HEK293 (cell line): ENCODE measurements at regions not wholly inside any gene's neighbourhood (a gene's known extent, or its start where the extent isn't known, plus 50 kb on each side); places are given as distances from the start of the nearest gene placed in this dataset.

ENCODE experiments used
- CTCF ChIA-PET: fragments of 350-600 bp; formaldehyde crosslinking; extraction: SDS; loops from one replicate; lab custom pipeline; 2021; ENCODE audit warnings: antibody characterized with exemption; lab: Yijun Ruan, JAX
- POLR2A ChIA-PET: fragments of 300-600 bp; formaldehyde crosslinking; extraction: SDS; loops from one replicate; lab custom pipeline; 2020; ENCODE audit warnings: antibody characterized with exemption, inconsistent platforms; lab: Yijun Ruan, JAX
- H3K27ac ChIP-seq: fragments of 200-500 bp; sonication (Bioruptor generic); 2 replicates; pipeline ENCODE4 v1.5.1; 2014; ENCODE audit warnings: low read depth, low read length, control low read depth, inconsistent platforms; ENCODE audit errors: extremely low read depth
- H3K36me3 ChIP-seq, 2 experiments: fragments of 200-500 bp in 1 of 2; sonication (Bioruptor generic) in 1 of 2; 1 replicate in 1 of 2; 2 replicates in 1 of 2; pipeline ENCODE4 v1.5.1; 2014 to 2017; ENCODE audit warnings: inconsistent platforms in 2 of 2, low read length in 2 of 2; ENCODE audit not compliant: control insufficient read depth in 2 of 2, insufficient read depth in 1 of 2
- H3K4me1 ChIP-seq: fragments of 200-500 bp; sonication (Bioruptor generic); 2 replicates; pipeline ENCODE4 v1.5.1; 2014; ENCODE audit warnings: mild to moderate bottlenecking, low read length, inconsistent platforms; ENCODE audit not compliant: control insufficient read depth, insufficient read depth
- H3K4me3 ChIP-seq: 2 replicates; pipeline ENCODE4 v1.5.1; 2011; ENCODE audit warnings: low read depth, mild to moderate bottlenecking, control low read depth, low read length, moderate library complexity
- H3K9me3 ChIP-seq: fragments of 200-500 bp; sonication (Bioruptor generic); 2 replicates; pipeline ENCODE4 v1.5.1; 2014; ENCODE audit warnings: low read depth, low read length, inconsistent platforms; ENCODE audit not compliant: control insufficient read depth, insufficient read depth
- GFI1B ChIP-seq: fragments of 450-650 bp; formaldehyde crosslinking; IDR thresholded peaks from 2 replicates; pipeline ENCODE4 v1.5.1; 2016; ENCODE audit warnings: missing biosample characterization, missing genetic modification characterization
- GLIS2 ChIP-seq: fragments of 450-650 bp; formaldehyde crosslinking; IDR thresholded peaks from 2 replicates; pipeline ENCODE4 v1.5.1; 2016; ENCODE audit warnings: missing biosample characterization, missing genetic modification characterization
- HIC1 ChIP-seq: fragments of 450-650 bp; formaldehyde crosslinking; IDR thresholded peaks from 2 replicates; pipeline ENCODE4 v1.5.1; 2016; ENCODE audit warnings: missing biosample characterization, missing genetic modification characterization
- KLF8 ChIP-seq: fragments of 450-650 bp; formaldehyde crosslinking; IDR thresholded peaks from 2 replicates; pipeline ENCODE4 v1.5.1; 2016; ENCODE audit warnings: missing biosample characterization, missing genetic modification characterization
- MEIS1 ChIP-seq: sonication (generic); formaldehyde crosslinking; IDR thresholded peaks from 2 replicates; pipeline ENCODE4 v1.8.1; 2022; ENCODE audit warnings: missing genetic modification reagents, mild to moderate bottlenecking, borderline replicate concordance
- MZF1 ChIP-seq: fragments of 450-650 bp; formaldehyde crosslinking; IDR thresholded peaks from 2 replicates; pipeline ENCODE4 v1.5.1; 2017; ENCODE audit warnings: missing biosample characterization, missing genetic modification characterization, borderline replicate concordance
- PRDM1 ChIP-seq: fragments of 450-650 bp; formaldehyde crosslinking; IDR thresholded peaks from 2 replicates; pipeline ENCODE4; 2016; ENCODE audit warnings: missing biosample characterization, missing genetic modification characterization
- PRDM6 ChIP-seq: fragments of 450-650 bp; formaldehyde crosslinking; IDR thresholded peaks from 2 replicates; pipeline ENCODE4 v1.5.1; 2017; ENCODE audit warnings: missing biosample characterization, missing genetic modification characterization
- TRIM28 ChIP-seq: IDR thresholded peaks from 2 replicates; pipeline ENCODE4 v1.6.1; 2011; ENCODE audit warnings: low read length, control low read depth, borderline replicate concordance
- ZBTB10 ChIP-seq: fragments of 450-650 bp; formaldehyde crosslinking; IDR thresholded peaks from 2 replicates; pipeline ENCODE4 v1.5.1; 2016; ENCODE audit warnings: missing biosample characterization, missing genetic modification characterization
- ZNF23 ChIP-seq: fragments of 450-650 bp; formaldehyde crosslinking; IDR thresholded peaks from 2 replicates; pipeline ENCODE4 v1.5.1; 2016; ENCODE audit warnings: missing biosample characterization, missing genetic modification characterization, borderline replicate concordance
- ZNF280D ChIP-seq: fragments of 450-650 bp; formaldehyde crosslinking; IDR thresholded peaks from 2 replicates; pipeline ENCODE4 v1.5.1; 2016; ENCODE audit warnings: missing biosample characterization, missing genetic modification characterization
- ZNF311 ChIP-seq: fragments of 450-650 bp; formaldehyde crosslinking; IDR thresholded peaks from 2 replicates; pipeline ENCODE4 v1.5.1; 2017; ENCODE audit warnings: missing biosample characterization, missing genetic modification characterization, borderline replicate concordance
- ZNF335 ChIP-seq: fragments of 450-650 bp; formaldehyde crosslinking; conservative IDR thresholded peaks from 2 replicates; pipeline ENCODE4 v1.5.1; 2016; ENCODE audit warnings: missing biosample characterization, missing genetic modification characterization
- ZNF518A ChIP-seq: fragments of 450-650 bp; formaldehyde crosslinking; conservative IDR thresholded peaks from 2 replicates; pipeline ENCODE4 v1.5.1; 2016; ENCODE audit warnings: low read depth, missing biosample characterization, missing genetic modification characterization
- ZNF521 ChIP-seq: fragments of 450-650 bp; formaldehyde crosslinking; IDR thresholded peaks from 2 replicates; pipeline ENCODE4 v1.5.1; 2017; ENCODE audit warnings: missing biosample characterization, mild to moderate bottlenecking, missing genetic modification characterization
- ZNF555 ChIP-seq: fragments of 450-650 bp; formaldehyde crosslinking; conservative IDR thresholded peaks from 2 replicates; pipeline ENCODE4 v1.5.1; 2017; ENCODE audit warnings: missing biosample characterization, mild to moderate bottlenecking, missing genetic modification characterization, inconsistent platforms
- ZNF596 ChIP-seq: fragments of 450-650 bp; IDR thresholded peaks from 2 replicates; pipeline ENCODE4 v1.5.0; 2018; ENCODE audit warnings: missing biosample characterization, mild to moderate bottlenecking, missing genetic modification characterization, moderate library complexity
- ZNF600 ChIP-seq: fragments of 450-650 bp; formaldehyde crosslinking; IDR thresholded peaks from 2 replicates; pipeline ENCODE4 v1.5.1; 2016; ENCODE audit warnings: missing biosample characterization, missing genetic modification characterization
- ZNF654 ChIP-seq: fragments of 450-650 bp; formaldehyde crosslinking; IDR thresholded peaks from 2 replicates; pipeline ENCODE4 v1.5.1; 2016; ENCODE audit warnings: low read depth, missing biosample characterization, missing genetic modification characterization
- ZNF670 ChIP-seq: fragments of 450-650 bp; formaldehyde crosslinking; IDR thresholded peaks from 2 replicates; pipeline ENCODE4 v1.5.1; 2016; ENCODE audit warnings: missing biosample characterization, missing genetic modification characterization, low read depth
- ZNF776 ChIP-seq: fragments of 450-650 bp; formaldehyde crosslinking; IDR thresholded peaks from 2 replicates; pipeline ENCODE4 v1.5.0; 2017; ENCODE audit warnings: missing biosample characterization, missing genetic modification characterization, borderline replicate concordance

GRCh38 chr14:22303589-22304195, 285.3 kb downstream of the DAD1 start (continued):
- no peak for TF ChIP-seq ZNF280D (tag by site-specific recombination)
- TF ChIP-seq ZBTB10 = no peak
- no peak for TF ChIP-seq PRDM1
- peak; percentile 75 for TF ChIP-seq ZNF654 (tag by site-specific recombination)
- TF ChIP-seq PRDM6 (tag by site-specific recombination) = no peak
- TF ChIP-seq KLF8 (tag by site-specific recombination) = 0 out of 2 replicates have a peak, but pooled peaks have one; percentile 19
- TF ChIP-seq ZNF555 (tag by site-specific recombination) = no peak
- TF ChIP-seq ZNF311 (tag by site-specific recombination) = no peak
- no peak for TF ChIP-seq ZNF596 (tag by site-specific recombination)
- no peak for TF ChIP-seq ZNF335 (tag by site-specific recombination)
- TF ChIP-seq ZNF518A (tag by site-specific recombination) = no peak
- TF ChIP-seq, all 188 proteins: peak for 3

GRCh38 chr14:22300646-22301045, 288.4 kb downstream of the DAD1 start:
- CTCF ChIA-PET = interaction anchor here (0.6 to 1.3 kb wide), 6 partner anchors 10 to 100 kb away, joined by 3 to 5 read pairs (median 4); no protein-coding TSS in a partner anchor
- Histone ChIP-seq H3K4me1 (no peaks in the 10 kb centered on the region), H3K27ac (no peak overlapping the region), H3K4me3 (no peak overlapping the region), H3K36me3 (no peaks in the 10 kb centered on the region), H3K9me3 (no peaks in the 10 kb centered on the region)
- POLR2A ChIA-PET = no interaction called here
- no peak for TF ChIP-seq ZNF670 (tag by site-specific recombination)
- TF ChIP-seq HIC1 (tag by site-specific recombination) = no peak
- no peak for TF ChIP-seq ZNF600
- TF ChIP-seq GFI1B (tag by site-specific recombination) = no peak
- TF ChIP-seq ZNF521 (tag by site-specific recombination) = no peak
- TF ChIP-seq TRIM28 = no peak
- no peak for TF ChIP-seq MEIS1 (CRISPR knock-in tag)
- TF ChIP-seq ZNF23 (tag by site-specific recombination) = no peak
- no peak for TF ChIP-seq ZNF311 (tag by site-specific recombination)
- no peak for TF ChIP-seq MZF1
- TF ChIP-seq GLIS2 = no peak
- TF ChIP-seq ZNF776 (tag by site-specific recombination) = no peak
